22Rv1 (cell line): ENCODE measurements at regions not wholly inside any gene's neighbourhood (a gene's known extent, or its start where the extent isn't known, plus 50 kb on each side); places are given as distances from the start of the nearest gene placed in this dataset.
"Not testable (repeated sequence)": the region's sequence is repeated elsewhere in the genome, so short reads cannot be mapped to it uniquely, and the experiment has no call there.

Experiments used
- ZFX ChIP-seq: fragments of 450-650 bp; IDR thresholded peaks from 2 replicates; pipeline ENCODE4 v1.6.1; 2017; ENCODE audit warnings: antibody characterized with exemption, borderline replicate concordance
- TF ChIP-seq, protein P1 (sequence below): fragments of 450-650 bp; IDR thresholded peaks from 2 replicates; pipeline ENCODE4 v1.5.1; 2017; ENCODE audit warnings: mild to moderate bottlenecking

DNA sequence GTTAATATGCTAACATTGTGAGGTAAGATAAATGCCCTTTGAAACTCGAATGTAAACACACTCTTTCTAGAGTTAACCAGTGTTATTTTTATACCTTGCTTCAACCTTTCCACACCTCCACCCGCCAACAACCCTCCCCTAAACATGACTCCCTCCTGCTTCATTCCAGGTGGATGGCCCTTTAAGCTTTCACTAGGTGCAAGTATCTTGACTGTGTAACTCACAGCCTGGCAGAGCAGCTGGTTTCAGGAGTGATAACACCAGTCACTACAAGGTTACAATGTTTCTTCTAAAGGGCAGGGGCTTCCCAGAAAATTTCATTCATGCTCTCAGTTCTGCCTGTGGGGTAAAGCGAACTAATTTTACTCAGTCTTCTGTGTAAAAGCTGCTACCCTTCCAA, 318.1 kb upstream of the FRG1 start:
- TF ChIP-seq, protein P1, sequence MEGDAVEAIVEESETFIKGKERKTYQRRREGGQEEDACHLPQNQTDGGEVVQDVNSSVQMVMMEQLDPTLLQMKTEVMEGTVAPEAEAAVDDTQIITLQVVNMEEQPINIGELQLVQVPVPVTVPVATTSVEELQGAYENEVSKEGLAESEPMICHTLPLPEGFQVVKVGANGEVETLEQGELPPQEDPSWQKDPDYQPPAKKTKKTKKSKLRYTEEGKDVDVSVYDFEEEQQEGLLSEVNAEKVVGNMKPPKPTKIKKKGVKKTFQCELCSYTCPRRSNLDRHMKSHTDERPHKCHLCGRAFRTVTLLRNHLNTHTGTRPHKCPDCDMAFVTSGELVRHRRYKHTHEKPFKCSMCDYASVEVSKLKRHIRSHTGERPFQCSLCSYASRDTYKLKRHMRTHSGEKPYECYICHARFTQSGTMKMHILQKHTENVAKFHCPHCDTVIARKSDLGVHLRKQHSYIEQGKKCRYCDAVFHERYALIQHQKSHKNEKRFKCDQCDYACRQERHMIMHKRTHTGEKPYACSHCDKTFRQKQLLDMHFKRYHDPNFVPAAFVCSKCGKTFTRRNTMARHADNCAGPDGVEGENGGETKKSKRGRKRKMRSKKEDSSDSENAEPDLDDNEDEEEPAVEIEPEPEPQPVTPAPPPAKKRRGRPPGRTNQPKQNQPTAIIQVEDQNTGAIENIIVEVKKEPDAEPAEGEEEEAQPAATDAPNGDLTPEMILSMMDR: not testable (repeated sequence)
- not testable (repeated sequence) for TF ChIP-seq ZFX
